AG04449 (cell line): ENCODE measurements at regions not wholly inside any gene's neighbourhood (a gene's known extent, or its start where the extent isn't known, plus 50 kb on each side); places are given as distances from the start of the nearest gene placed in this dataset.

ENCODE experiments used
- CTCF ChIA-PET: fragments of 350-600 bp; formaldehyde crosslinking; extraction: SDS; loops from one replicate; lab custom pipeline; 2021; ENCODE audit warnings: antibody characterized with exemption; lab: Yijun Ruan, JAX
- POLR2A ChIA-PET: fragments of 400-600, 350-600 bp; formaldehyde crosslinking; extraction: SDS; loops from one replicate; lab custom pipeline; 2020; ENCODE audit warnings: antibody characterized with exemption, inconsistent platforms; lab: Yijun Ruan, JAX
- DNase-seq: peaks from one replicate; pipeline ENCODE4 v3.0.0-alpha.2; 2010; ENCODE audit warnings: low read depth, low spot score
- H3K4me3 ChIP-seq: 2 replicates; pipeline ENCODE4 v1.5.1; 2011; ENCODE audit warnings: low read depth, mild to moderate bottlenecking, control low read depth, low read length
- TF ChIP-seq, protein P1 (sequence below): IDR thresholded peaks from one replicate; pipeline ENCODE4 v1.5.1; 2011; ENCODE audit warnings: mild to moderate bottlenecking, moderate library complexity, low read length, control low read depth, inconsistent platforms; ENCODE audit not compliant: insufficient read depth; ENCODE audit errors: missing control alignments

GRCh38 chr1:70518106-70518505, 107.0 kb downstream of the CTH start:
- DNase-seq, result no peak
- CTCF ChIA-PET, result interaction anchor here (1.6 kb wide), 1 partner anchor 10 kb away, joined by 11 read pairs; no protein-coding TSS in a partner anchor
- H3K4me3 ChIP-seq, result no peak overlapping the region
- TF ChIP-seq, protein P1, sequence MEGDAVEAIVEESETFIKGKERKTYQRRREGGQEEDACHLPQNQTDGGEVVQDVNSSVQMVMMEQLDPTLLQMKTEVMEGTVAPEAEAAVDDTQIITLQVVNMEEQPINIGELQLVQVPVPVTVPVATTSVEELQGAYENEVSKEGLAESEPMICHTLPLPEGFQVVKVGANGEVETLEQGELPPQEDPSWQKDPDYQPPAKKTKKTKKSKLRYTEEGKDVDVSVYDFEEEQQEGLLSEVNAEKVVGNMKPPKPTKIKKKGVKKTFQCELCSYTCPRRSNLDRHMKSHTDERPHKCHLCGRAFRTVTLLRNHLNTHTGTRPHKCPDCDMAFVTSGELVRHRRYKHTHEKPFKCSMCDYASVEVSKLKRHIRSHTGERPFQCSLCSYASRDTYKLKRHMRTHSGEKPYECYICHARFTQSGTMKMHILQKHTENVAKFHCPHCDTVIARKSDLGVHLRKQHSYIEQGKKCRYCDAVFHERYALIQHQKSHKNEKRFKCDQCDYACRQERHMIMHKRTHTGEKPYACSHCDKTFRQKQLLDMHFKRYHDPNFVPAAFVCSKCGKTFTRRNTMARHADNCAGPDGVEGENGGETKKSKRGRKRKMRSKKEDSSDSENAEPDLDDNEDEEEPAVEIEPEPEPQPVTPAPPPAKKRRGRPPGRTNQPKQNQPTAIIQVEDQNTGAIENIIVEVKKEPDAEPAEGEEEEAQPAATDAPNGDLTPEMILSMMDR, result no peak
- POLR2A ChIA-PET, result no interaction called here

DNA sequence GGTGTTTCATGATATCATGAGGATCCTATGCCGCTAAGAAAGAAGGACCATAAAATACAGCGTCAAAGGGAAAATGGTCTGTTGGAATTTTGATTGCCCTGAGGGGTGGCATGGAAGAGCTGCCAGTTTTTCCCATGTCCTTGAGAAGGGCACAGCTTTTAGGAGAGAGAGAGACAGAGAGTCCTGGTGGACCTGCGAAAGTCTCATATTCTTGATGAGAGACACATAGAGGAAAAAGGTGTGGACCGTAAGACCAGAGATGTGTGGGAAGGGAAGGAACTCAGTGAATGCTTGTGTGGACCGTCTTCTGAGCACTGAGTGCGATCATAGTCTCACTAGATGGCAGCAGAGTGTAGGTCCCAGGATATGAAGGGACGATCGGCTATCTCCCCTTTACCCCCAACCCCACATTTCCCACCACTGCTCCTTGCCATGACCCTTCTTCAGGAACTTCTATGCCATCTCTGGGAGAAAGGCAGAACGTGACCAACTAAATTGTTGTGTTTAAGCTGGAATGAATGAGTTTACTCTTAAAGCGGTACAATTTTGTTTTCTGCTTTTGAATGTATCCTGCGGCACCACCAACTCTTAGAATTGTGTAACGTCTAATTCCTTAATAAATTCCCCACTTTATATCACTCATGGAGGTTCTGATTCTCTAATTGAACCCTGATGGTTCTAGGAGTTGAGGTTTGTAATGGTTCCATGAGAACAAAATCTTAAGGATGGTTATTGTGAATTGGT, 117.7 kb downstream of the CTH start:
- no peak for DNase-seq
- TF ChIP-seq, protein P1, result peak; percentile 78
- H3K4me3 ChIP-seq, result no peak overlapping the region
- POLR2A ChIA-PET, result no interaction called here
- CTCF ChIA-PET, result interaction anchor here (0.6 to 6.2 kb wide), 12 partner anchors 9 to 522 kb away, joined by 3 to 106 read pairs (median 4); partner anchors contain the start of gene PTGER3

- no peak overlapping the region for H3K4me3 ChIP-seq
- DNase-seq, result no peak
- POLR2A ChIA-PET, result no interaction called here
- TF ChIP-seq, protein P1, result no peak
- CTCF ChIA-PET, result interaction anchor here (0.6 kb wide), 1 partner anchor 9 kb away, joined by 4 read pairs; no protein-coding TSS in a partner anchor
Measured at GRCh38 chr1:70536708-70537366, 125.8 kb downstream of the CTH start.

DNA sequence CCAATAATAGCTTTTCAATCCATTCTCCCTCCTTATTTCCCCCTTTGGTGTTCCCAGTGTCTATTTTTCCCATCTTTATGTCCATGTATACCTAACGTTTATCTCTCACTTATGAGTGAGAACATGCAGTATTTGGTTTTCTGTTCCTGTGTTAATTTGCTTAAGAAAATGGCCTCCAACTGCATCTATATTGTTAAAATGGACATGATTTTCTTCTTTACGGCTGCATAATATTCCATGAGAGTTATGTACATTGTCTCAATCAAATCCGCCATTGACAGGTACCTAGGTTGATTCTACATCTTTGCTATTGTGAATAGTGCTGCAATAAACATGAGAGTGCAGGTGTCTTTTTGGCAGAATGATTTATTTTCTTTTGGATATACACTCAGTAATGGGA, 126.7 kb downstream of the CTH start:
- CTCF ChIA-PET, result no interaction called here
- POLR2A ChIA-PET, result no interaction called here
- TF ChIP-seq, protein P1, result no peak
- H3K4me3 ChIP-seq, result no peak overlapping the region
- no peak for DNase-seq

DNA sequence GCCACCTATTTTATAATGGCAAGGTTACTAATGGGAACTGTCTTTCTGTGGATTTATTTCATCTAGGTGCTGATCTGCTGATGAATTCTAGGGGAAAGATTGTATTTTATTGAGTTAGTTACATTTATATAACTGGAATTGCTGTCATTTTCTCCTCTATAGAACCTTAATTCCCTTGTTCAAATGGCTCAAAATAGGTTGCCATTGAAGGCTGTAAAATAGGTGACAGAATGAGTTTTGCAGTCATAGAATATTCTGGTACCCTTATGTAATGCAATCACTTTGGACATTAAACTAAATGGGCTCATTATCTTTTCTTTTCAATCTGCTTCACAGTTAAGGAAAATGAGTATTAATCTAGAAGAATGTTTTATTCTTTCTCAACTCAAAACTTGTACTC, 131.0 kb downstream of the CTH start:
- H3K4me3 ChIP-seq, result no peak overlapping the region
- POLR2A ChIA-PET, result no interaction called here
- TF ChIP-seq, protein P1, result no peak
- DNase-seq, result no peak
- CTCF ChIA-PET, result no interaction called here

DNA sequence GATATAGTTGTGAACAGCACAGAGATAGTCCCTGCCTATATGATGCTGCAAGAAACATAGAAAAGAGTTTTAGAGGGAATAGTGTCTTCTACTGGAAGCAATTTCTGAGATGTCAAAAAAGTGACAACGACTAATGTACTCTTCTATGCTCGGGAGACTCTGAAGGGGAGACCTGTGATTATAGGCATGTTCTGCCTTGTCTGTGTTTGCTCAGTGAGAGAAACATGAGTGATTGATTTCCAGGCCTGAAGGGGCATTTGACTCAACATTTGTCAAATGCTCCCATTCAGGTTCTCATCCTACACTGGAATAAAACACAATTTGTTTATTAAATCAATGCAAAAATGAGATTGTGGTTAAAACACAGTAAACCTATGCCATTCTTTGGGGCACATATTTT, 131.8 kb downstream of the CTH start:
- TF ChIP-seq, protein P1, result no peak
- POLR2A ChIA-PET, result no interaction called here
- H3K4me3 ChIP-seq, result no peak overlapping the region
- DNase-seq, result no peak
- CTCF ChIA-PET, result interaction anchor here (1.1 kb wide), 1 partner anchor 13 kb away, joined by 6 read pairs; no protein-coding TSS in a partner anchor
